ENCODE measurements at regions not wholly inside any gene's neighbourhood (a gene's known extent, or its start where the extent isn't known, plus 50 kb on each side); places are given as distances from the start of the nearest gene placed in this dataset.

DNA sequence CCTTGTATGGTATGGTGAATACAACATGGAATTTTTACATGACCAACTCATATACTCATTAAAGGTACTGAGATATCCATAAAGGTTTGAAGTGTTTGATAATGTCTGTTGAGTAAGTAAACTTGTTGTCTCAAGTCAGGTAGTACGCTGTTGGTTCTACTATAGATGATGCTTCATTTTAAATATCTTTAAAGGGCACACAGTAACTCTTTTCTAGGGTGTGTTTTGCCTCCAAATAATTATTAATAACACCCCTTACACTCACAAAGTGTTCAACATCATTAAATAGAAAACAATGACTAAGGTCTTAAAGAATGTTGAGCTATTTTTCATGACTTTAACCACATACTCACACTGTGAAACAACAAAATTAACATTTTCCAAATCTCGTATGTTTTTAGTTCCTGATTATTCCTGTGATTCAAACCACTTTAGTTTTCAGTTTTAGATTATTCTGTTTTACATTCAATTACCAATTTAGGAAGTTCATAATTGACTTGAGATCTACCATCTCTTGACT, 220.0 kb upstream of the NANOGP8 start:
- ChIA-PET POLR2A (no interaction called here), CTCF (interaction anchor here (1.1 to 2.1 kb wide), 3 partner anchors 11 to 16 kb away, joined by 3 to 9 read pairs (median 6); no protein-coding TSS in a partner anchor)
- no peak overlapping the region; a peak in 1 of 6 replicates for H3K27ac ChIP-seq
- no peaks in the 10 kb centered on the region for H3K9me3 ChIP-seq
- 54% methylated on average over 2 of the region's 2 CpGs for WGBS (ENCODE audit: missing lambda C conversion rate)
- no peak for DNase-seq (ENCODE audit: low read depth in 1 of 2, low spot score in 1 of 2)
- ATAC-seq = no peak
- FAIRE-seq = no peak
- TF ChIP-seq MAFK (IDR thresholded peaks at IDR 0.05; ENCODE audit: partially characterized antibody) = no peak
- H3K4me3 ChIP-seq = no peak overlapping the region
- peaks cover 14% of the 10 kb centered on the region; the same call in 1 of the 3 replicates for H3K4me1 ChIP-seq
- H3K4me2 ChIP-seq = no peak overlapping the region

DNA sequence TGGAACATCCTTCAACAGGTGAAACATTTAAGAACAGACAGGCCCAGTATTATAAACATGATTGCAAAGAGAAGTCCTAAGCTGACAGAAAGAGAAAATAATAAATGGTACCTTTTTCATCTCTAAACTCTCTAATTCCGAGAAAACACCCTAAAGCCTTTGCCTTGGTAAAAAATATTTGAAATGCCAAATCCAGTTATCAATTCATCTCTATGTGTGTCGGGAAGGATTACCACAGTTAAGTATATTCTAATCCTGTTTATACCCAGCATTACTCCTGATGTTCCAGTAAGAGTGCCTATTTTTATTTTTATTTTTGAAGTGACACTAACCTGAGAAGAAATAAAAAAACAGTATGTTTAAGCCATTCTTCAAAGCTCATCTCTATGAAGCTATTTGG, 219.3 kb upstream of the NANOGP8 start:
- TF ChIP-seq CBX2 (IDR thresholded peaks at IDR 0.05; ENCODE audit: borderline replicate concordance, low read depth) = no peak
- TF ChIP-seq CHD2 (IDR thresholded peaks at IDR 0.05; ENCODE audit: low read length, partially characterized antibody) = no peak
- TF ChIP-seq FOSL2 (IDR thresholded peaks at IDR 0.05) = no peak
- TF ChIP-seq FOSL2 (CRISPR knock-in tag; IDR thresholded peaks at IDR 0.05) = no peak
- no peak for TF ChIP-seq POLR2AphosphoS2 (conservative IDR thresholded peaks at IDR 0.05; ENCODE audit: low read length)
- no peak for TF ChIP-seq NFE2L2 (conservative IDR thresholded peaks at IDR 0.05; ENCODE audit: low read length)
- TF ChIP-seq MAZ (IDR thresholded peaks at IDR 0.05; ENCODE audit: borderline replicate concordance, low read depth, low read length) = no peak
- TF ChIP-seq ZSCAN20 (CRISPR knock-in tag; IDR thresholded peaks at IDR 0.05) = no peak
- no peak for TF ChIP-seq EHF (CRISPR knock-in tag; IDR thresholded peaks at IDR 0.05)
- TF ChIP-seq ZNF302 (CRISPR knock-in tag; IDR thresholded peaks at IDR 0.05) = no peak
- TF ChIP-seq BCL3 (IDR thresholded peaks at IDR 0.05) = no peak
- no peak for TF ChIP-seq RAD21 (conservative IDR thresholded peaks at IDR 0.05 in 1 of 2, IDR thresholded peaks at IDR 0.05 in 1 of 2)
- no peak for TF ChIP-seq MAFK (IDR thresholded peaks at IDR 0.05; ENCODE audit: partially characterized antibody)
- TF ChIP-seq ZFP36 (IDR thresholded peaks at IDR 0.05; ENCODE audit: borderline replicate concordance, partially characterized antibody) = no peak
- ATAC-seq (no peak), DNase-seq (ENCODE audit: low read depth in 1 of 2, low spot score in 1 of 2) (no peak), FAIRE-seq (no peak)
- Histone ChIP-seq H3K4me3 (no peak overlapping the region), H3K27ac (no peak overlapping the region), H3K4me2 (no peak overlapping the region), H3K4me1 (peaks cover 14% of the 10 kb centered on the region; the same call in 1 of the 3 replicates), H3K9me3 (no peaks in the 10 kb centered on the region)
- 57% methylated on average over 2 of the region's 2 CpGs for WGBS (ENCODE audit: missing lambda C conversion rate)
- CTCF ChIA-PET = interaction anchor here (1.0 to 2.1 kb wide), 2 partner anchors 11 to 15 kb away, joined by 4 to 6 read pairs; no protein-coding TSS in a partner anchor
- POLR2A ChIA-PET = no interaction called here

GRCh38 chr15:35302334-35302733, 217.2 kb upstream of the NANOGP8 start:
- no peak for ATAC-seq
- no peak overlapping the region for H3K27ac ChIP-seq
- DNase-seq (ENCODE audit: low read depth in 1 of 2, low spot score in 1 of 2) = no peak
- H3K4me3 ChIP-seq = no peak overlapping the region
- FAIRE-seq = no peak
- H3K4me1 ChIP-seq = peaks cover 11% of the 10 kb centered on the region; the same call in 1 of the 3 replicates
- H3K9me3 ChIP-seq = no peaks in the 10 kb centered on the region
- no peak overlapping the region for H3K4me2 ChIP-seq
- POLR2A ChIA-PET = no interaction called here
- CTCF ChIA-PET = no interaction called here
- WGBS (ENCODE audit: missing lambda C conversion rate) = 42% methylated on average over 1 of the region's 1 CpG
- TF ChIP-seq HOXB13 (CRISPR knock-in tag; IDR thresholded peaks at IDR 0.05; ENCODE audit: low read depth) (no peak), KDM5A (IDR thresholded peaks at IDR 0.05) (no peak), JUN (IDR thresholded peaks at IDR 0.05) (no peak), HOXA7 (CRISPR knock-in tag; IDR thresholded peaks at IDR 0.05) (no peak), TFCP2L1 (CRISPR knock-in tag; IDR thresholded peaks at IDR 0.05) (no peak), ZNF302 (CRISPR knock-in tag; IDR thresholded peaks at IDR 0.05) (no peak), MYC (IDR thresholded peaks at IDR 0.05; ENCODE audit: borderline replicate concordance, low read length) (no peak), FOSL2 (IDR thresholded peaks at IDR 0.05) (no peak), FOSL2 (CRISPR knock-in tag; IDR thresholded peaks at IDR 0.05) (no peak), MAX (IDR thresholded peaks at IDR 0.05) (no peak), RCOR1 (IDR thresholded peaks at IDR 0.05; ENCODE audit: low read depth, low read length) (no peak), ZC3H11A (IDR thresholded peaks at IDR 0.05) (no peak), MAFK (IDR thresholded peaks at IDR 0.05; ENCODE audit: partially characterized antibody) (no peak), NFE2L2 (conservative IDR thresholded peaks at IDR 0.05; ENCODE audit: low read length) (no peak), RFX5 (IDR thresholded peaks at IDR 0.05) (no peak), PHF8 (IDR thresholded peaks at IDR 0.05; ENCODE audit: borderline replicate concordance, low read depth) (no peak), POLR2AphosphoS2 (conservative IDR thresholded peaks at IDR 0.05; ENCODE audit: low read length) (no peak), HEYL (CRISPR knock-in tag; IDR thresholded peaks at IDR 0.05) (no peak), SREBF2 (IDR thresholded peaks at IDR 0.05) (no peak), RARB (CRISPR knock-in tag; IDR thresholded peaks at IDR 0.05) (no peak), EP300 (IDR thresholded peaks at IDR 0.05) (no peak)
